ENCODE measurements at regions not wholly inside any gene's neighbourhood (a gene's known extent, or its start where the extent isn't known, plus 50 kb on each side); places are given as distances from the start of the nearest gene placed in this dataset.

DNA sequence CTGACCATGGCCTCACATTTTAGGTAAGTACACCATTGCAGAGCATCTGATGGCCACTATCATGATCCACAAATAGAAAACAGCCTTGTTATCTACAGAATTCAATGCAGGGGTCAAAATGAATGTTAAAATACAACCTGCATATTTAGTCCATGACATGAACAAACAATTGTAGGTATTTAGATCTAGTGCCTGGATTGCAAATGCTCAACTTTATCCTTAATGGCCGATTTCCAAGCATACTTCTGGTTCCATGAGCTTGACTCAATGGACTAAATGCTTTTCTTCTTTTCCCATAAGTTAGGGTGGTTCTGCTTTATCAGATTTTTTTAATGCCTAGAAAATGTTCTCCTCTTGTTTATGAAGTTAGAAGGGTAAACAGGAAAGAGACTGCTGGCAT, 139.2 kb upstream of the TTC29 start:
- no peak overlapping the region for H3K9ac ChIP-seq (ENCODE audit: low read depth in 2 of 2, low read length in 2 of 2)
- no peak overlapping the region for H3K4me3 ChIP-seq
- no peaks in the 10 kb centered on the region for H3K36me3 ChIP-seq
- no peak for TF ChIP-seq CTCF (IDR thresholded peaks at IDR 0.05)
- no peak overlapping the region for H3K27ac ChIP-seq
- H3K9me3 ChIP-seq = no peaks in the 10 kb centered on the region
- H3K27me3 ChIP-seq = no peaks in the 10 kb centered on the region
- intact Hi-C loops (cut with DNase I) = no loop called here
- no peak for DNase-seq
- H3K4me1 ChIP-seq = no peaks in the 10 kb centered on the region

DNA sequence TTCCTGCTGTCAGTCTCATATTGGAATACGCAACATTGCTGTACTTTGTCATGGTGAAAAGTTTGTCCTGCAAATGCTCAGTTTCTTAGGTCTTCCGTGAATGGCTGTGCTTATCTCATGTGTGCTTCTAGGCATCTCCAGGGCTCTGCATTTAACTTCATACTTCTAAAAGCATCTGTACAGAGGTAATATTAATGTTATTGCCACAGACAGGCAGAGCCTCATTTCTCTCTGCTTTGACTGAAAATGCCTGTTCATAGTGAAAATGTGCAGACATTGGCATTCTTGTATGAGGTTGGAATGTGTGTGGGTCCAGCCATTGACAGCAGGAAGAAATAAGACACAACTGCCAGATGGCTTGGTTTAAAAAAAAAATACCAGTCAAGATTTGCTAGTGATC, 140.1 kb upstream of the TTC29 start:
- Histone ChIP-seq H3K27me3 (no peaks in the 10 kb centered on the region), H3K36me3 (no peaks in the 10 kb centered on the region), H3K4me3 (no peak overlapping the region), H3K9ac (ENCODE audit: low read depth in 2 of 2, low read length in 2 of 2) (no peak overlapping the region), H3K9me3 (no peaks in the 10 kb centered on the region), H3K4me1 (no peaks in the 10 kb centered on the region), H3K27ac (no peak overlapping the region)
- DNase-seq = no peak
- TF ChIP-seq CTCF (IDR thresholded peaks at IDR 0.05) = no peak
- intact Hi-C loops (cut with DNase I) = no loop called here

DNA sequence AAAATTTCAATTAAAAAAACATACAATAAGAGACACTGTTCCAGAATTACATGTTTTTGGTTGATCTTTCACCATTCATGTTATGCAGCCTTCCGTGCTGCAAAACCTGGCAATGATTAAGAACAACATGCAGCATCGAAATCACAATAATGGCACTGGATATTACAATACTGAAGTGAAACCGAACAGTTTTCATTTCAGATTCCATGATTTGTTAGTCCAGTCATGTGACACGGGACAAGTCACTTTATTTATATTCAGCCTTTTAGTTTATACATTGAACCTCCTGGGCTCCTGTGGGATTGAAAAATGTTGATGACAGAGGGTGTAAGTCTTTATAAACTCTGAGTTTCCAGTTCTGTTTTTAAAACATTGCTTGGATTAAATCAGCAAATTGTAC, 142.5 kb upstream of the TTC29 start:
- H3K4me3 ChIP-seq = no peak overlapping the region

GRCh38 chr4:147090486-147090885, 144.8 kb upstream of the TTC29 start:
- Histone ChIP-seq H3K4me3 (no peak overlapping the region), H3K9ac (ENCODE audit: low read depth in 2 of 2, low read length in 2 of 2) (no peak overlapping the region), H3K4me1 (no peaks in the 10 kb centered on the region), H3K36me3 (no peaks in the 10 kb centered on the region), H3K27me3 (no peaks in the 10 kb centered on the region), H3K9me3 (no peaks in the 10 kb centered on the region), H3K27ac (no peak overlapping the region)
- TF ChIP-seq CTCF (IDR thresholded peaks at IDR 0.05) = no peak
- intact Hi-C loops (cut with DNase I) = loop anchor here (10.0 kb wide), 1 partner anchor 746 kb away; no protein-coding TSS in a partner anchor
- DNase-seq = no peak

More for the DNA sequence above, 142.5 kb upstream of the TTC29 start:
- Histone ChIP-seq H3K9me3 (no peaks in the 10 kb centered on the region), H3K9ac (ENCODE audit: low read depth in 2 of 2, low read length in 2 of 2) (no peak overlapping the region), H3K27ac (no peak overlapping the region), H3K27me3 (no peaks in the 10 kb centered on the region), H3K36me3 (no peaks in the 10 kb centered on the region), H3K4me1 (no peaks in the 10 kb centered on the region)
- no peak for DNase-seq
- intact Hi-C loops (cut with DNase I) = no loop called here
- no peak for TF ChIP-seq CTCF (IDR thresholded peaks at IDR 0.05)

DNA sequence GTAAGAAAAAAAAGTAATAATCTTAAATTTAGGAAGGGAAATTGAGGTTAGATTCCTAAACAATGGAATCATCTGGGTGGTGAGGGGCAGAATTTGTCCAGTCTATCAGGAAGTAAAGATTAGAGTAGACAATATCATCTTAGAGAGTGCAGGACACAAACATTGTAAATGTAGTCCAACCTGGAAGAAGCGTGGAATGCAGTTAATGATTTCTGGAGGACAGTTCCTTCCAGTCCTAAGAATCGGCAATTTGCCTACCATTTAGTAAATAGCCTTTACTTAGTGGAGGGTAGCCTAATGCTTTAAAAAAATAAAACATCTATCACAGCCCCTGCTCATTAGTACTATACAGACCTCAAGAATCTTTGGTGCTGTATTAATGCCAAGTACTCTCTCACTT, 147.5 kb upstream of the TTC29 start:
- intact Hi-C loops (cut with DNase I) = loop anchor here (10.0 kb wide), 1 partner anchor 748 kb away; no protein-coding TSS in a partner anchor
- Histone ChIP-seq H3K9ac (ENCODE audit: low read depth in 2 of 2, low read length in 2 of 2) (no peak overlapping the region), H3K27ac (no peak overlapping the region), H3K9me3 (no peaks in the 10 kb centered on the region), H3K27me3 (no peaks in the 10 kb centered on the region), H3K36me3 (no peaks in the 10 kb centered on the region), H3K4me1 (no peaks in the 10 kb centered on the region), H3K4me3 (no peak overlapping the region)
- DNase-seq = no peak
- TF ChIP-seq CTCF (IDR thresholded peaks at IDR 0.05) = no peak

DNA sequence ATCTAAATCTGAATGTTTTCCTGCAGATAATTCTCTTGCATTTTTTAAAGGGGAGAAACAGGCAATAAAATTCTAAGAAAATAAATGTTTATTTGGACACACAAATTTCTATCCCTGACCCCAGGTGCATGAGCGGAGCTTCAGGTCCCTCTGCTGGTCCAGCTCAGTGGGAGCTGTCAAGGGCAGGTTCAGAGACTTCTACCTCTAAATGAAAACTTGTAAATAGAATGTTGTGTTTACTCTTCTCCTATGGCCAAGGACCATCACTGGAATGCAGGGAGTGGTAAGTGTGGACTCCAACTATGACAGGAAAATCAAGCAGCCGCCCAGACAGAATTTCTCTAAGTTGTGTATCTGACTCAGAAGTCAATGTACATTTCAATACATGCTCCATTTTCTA, 148.6 kb upstream of the TTC29 start:
- no peak for TF ChIP-seq CTCF (IDR thresholded peaks at IDR 0.05)
- DNase-seq = no peak
- Histone ChIP-seq H3K9me3 (no peaks in the 10 kb centered on the region), H3K27me3 (no peaks in the 10 kb centered on the region), H3K4me1 (no peaks in the 10 kb centered on the region), H3K9ac (ENCODE audit: low read depth in 2 of 2, low read length in 2 of 2) (no peak overlapping the region), H3K27ac (no peak overlapping the region), H3K4me3 (no peak overlapping the region), H3K36me3 (no peaks in the 10 kb centered on the region)
- intact Hi-C loops (cut with DNase I) = loop anchor here (10.0 kb wide), 1 partner anchor 749 kb away; no protein-coding TSS in a partner anchor

All from colonic mucosa (tissue), 4 donors.